ENCODE measurements at regions not wholly inside any gene's neighbourhood (a gene's known extent, or its start where the extent isn't known, plus 50 kb on each side); places are given as distances from the start of the nearest gene placed in this dataset.

- Histone ChIP-seq H3K4me3 (ENCODE audit: low read depth in 1 of 2, low read length in 2 of 2) (no peak overlapping the region), H3K9me3 (ENCODE audit: control insufficient read depth in 2 of 2, insufficient read depth in 1 of 2, low read depth in 1 of 2, low read length in 1 of 2) (peaks cover 0 to 2% of the 10 kb centered on the region in 2 donors), H3K27ac (ENCODE audit: low read depth in 2 of 2, low read length in 1 of 2) (no peak overlapping the region), H3K4me1 (ENCODE audit: control insufficient read depth in 2 of 2, insufficient read depth in 2 of 2, low read length in 1 of 2) (no peaks in the 10 kb centered on the region), H3K27me3 (ENCODE audit: control insufficient read depth in 1 of 2, insufficient read depth in 2 of 2, low read length in 2 of 2) (peaks cover 0 to 6% of the 10 kb centered on the region in 2 donors), H3K36me3 (ENCODE audit: control insufficient read depth in 2 of 2, insufficient read depth in 2 of 2, low read length in 1 of 2) (no peaks in the 10 kb centered on the region)
- WGBS, 2 donors = 89 to 90% methylated on average over 11 of the region's 11 CpGs
Observed at GRCh38 chr11:64474680-64475079, 81.1 kb upstream of the SLC22A11 start.

DNA sequence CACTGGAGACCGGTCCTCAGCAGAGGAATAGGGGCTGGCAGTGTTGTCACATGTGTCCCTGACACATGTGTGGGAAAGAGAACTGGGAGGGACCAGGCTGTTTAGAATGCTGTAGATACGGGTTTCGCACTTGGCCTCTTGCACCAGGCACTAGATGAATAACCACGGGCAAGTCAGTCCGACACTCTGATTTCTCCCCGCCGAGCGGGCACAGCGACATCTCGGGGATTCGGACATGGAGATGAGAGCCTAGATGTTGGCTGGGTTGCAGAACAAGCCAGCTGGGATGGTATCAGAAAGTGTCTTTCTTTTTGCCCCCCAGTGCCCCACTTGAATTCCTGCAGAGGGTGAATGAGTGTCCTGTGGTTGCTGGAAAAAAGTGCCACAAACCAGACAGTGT, 80.6 kb upstream of the SLC22A11 start:
- Histone ChIP-seq H3K27me3 (ENCODE audit: control insufficient read depth in 1 of 2, insufficient read depth in 2 of 2, low read length in 2 of 2) (peaks cover 0 to 6% of the 10 kb centered on the region in 2 donors), H3K27ac (ENCODE audit: low read depth in 2 of 2, low read length in 1 of 2) (no peak overlapping the region), H3K9me3 (ENCODE audit: control insufficient read depth in 2 of 2, insufficient read depth in 1 of 2, low read depth in 1 of 2, low read length in 1 of 2) (peaks cover 0 to 2% of the 10 kb centered on the region in 2 donors), H3K4me3 (ENCODE audit: low read depth in 1 of 2, low read length in 2 of 2) (no peak overlapping the region), H3K36me3 (ENCODE audit: control insufficient read depth in 2 of 2, insufficient read depth in 2 of 2, low read length in 1 of 2) (no peaks in the 10 kb centered on the region), H3K4me1 (ENCODE audit: control insufficient read depth in 2 of 2, insufficient read depth in 2 of 2, low read length in 1 of 2) (no peaks in the 10 kb centered on the region)
- 93% methylated on average over 11 of the region's 11 CpGs for WGBS, 2 donors

GRCh38 chr11:64476881-64477280, 78.9 kb upstream of the SLC22A11 start:
- WGBS, 2 donors = 76 to 80% methylated on average over 7 of the region's 7 CpGs
- Histone ChIP-seq H3K36me3 (ENCODE audit: control insufficient read depth in 2 of 2, insufficient read depth in 2 of 2, low read length in 1 of 2) (no peaks in the 10 kb centered on the region), H3K9me3 (ENCODE audit: control insufficient read depth in 2 of 2, insufficient read depth in 1 of 2, low read depth in 1 of 2, low read length in 1 of 2) (peaks cover 0 to 2% of the 10 kb centered on the region in 2 donors), H3K4me1 (ENCODE audit: control insufficient read depth in 2 of 2, insufficient read depth in 2 of 2, low read length in 1 of 2) (no peaks in the 10 kb centered on the region), H3K27me3 (ENCODE audit: control insufficient read depth in 1 of 2, insufficient read depth in 2 of 2, low read length in 2 of 2) (peaks cover 0 to 3% of the 10 kb centered on the region in 2 donors), H3K27ac (ENCODE audit: low read depth in 2 of 2, low read length in 1 of 2) (no peak overlapping the region), H3K4me3 (ENCODE audit: low read depth in 1 of 2, low read length in 2 of 2) (no peak overlapping the region)

DNA sequence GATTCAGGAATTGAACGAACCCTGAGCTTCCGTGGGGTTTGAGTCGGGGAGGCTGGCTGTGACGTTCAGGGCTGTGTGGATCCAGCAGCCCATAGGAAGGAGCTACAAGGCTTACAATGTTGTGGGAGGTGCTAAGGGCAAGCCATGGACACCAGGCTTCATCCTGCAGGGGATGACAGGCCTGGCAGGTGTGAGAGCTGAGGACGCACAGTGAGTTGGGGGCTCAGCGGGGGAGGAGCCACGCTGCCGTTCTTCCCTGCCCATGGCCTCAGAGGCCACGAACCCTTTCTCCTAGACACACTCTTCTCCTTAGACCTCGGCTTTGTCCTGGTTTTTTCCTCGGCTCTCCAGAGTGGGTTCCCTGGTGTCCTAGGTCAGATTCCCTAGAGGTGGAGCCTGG, 78.1 kb upstream of the SLC22A11 start:
- peaks cover 0 to 2% of the 10 kb centered on the region in 2 donors for H3K9me3 ChIP-seq (ENCODE audit: control insufficient read depth in 2 of 2, insufficient read depth in 1 of 2, low read depth in 1 of 2, low read length in 1 of 2)
- 63 to 68% methylated on average over 11 of the region's 11 CpGs for WGBS, 2 donors
- no peak overlapping the region for H3K27ac ChIP-seq (ENCODE audit: low read depth in 2 of 2, low read length in 1 of 2)
- H3K4me3 ChIP-seq (ENCODE audit: low read depth in 1 of 2, low read length in 2 of 2) = no peak overlapping the region
- H3K4me1 ChIP-seq (ENCODE audit: control insufficient read depth in 2 of 2, insufficient read depth in 2 of 2, low read length in 1 of 2) = no peaks in the 10 kb centered on the region
- H3K27me3 ChIP-seq (ENCODE audit: control insufficient read depth in 1 of 2, insufficient read depth in 2 of 2, low read length in 2 of 2) = peaks cover 0 to 3% of the 10 kb centered on the region in 2 donors
- H3K36me3 ChIP-seq (ENCODE audit: control insufficient read depth in 2 of 2, insufficient read depth in 2 of 2, low read length in 1 of 2) = no peaks in the 10 kb centered on the region

- Histone ChIP-seq H3K27me3 (ENCODE audit: control insufficient read depth in 1 of 2, insufficient read depth in 2 of 2, low read length in 2 of 2) (peaks cover 0 to 3% of the 10 kb centered on the region in 2 donors), H3K36me3 (ENCODE audit: control insufficient read depth in 2 of 2, insufficient read depth in 2 of 2, low read length in 1 of 2) (no peaks in the 10 kb centered on the region), H3K27ac (ENCODE audit: low read depth in 2 of 2, low read length in 1 of 2) (no peak overlapping the region), H3K4me3 (ENCODE audit: low read depth in 1 of 2, low read length in 2 of 2) (no peak overlapping the region), H3K9me3 (ENCODE audit: control insufficient read depth in 2 of 2, insufficient read depth in 1 of 2, low read depth in 1 of 2, low read length in 1 of 2) (peaks cover 0 to 2% of the 10 kb centered on the region in 2 donors), H3K4me1 (ENCODE audit: control insufficient read depth in 2 of 2, insufficient read depth in 2 of 2, low read length in 1 of 2) (no peaks in the 10 kb centered on the region)
- WGBS, 2 donors = 50 to 51% methylated on average over 4 of the region's 4 CpGs
Observed at GRCh38 chr11:64482588-64482987, 73.2 kb upstream of the SLC22A11 start.

GRCh38 chr11:64484191-64485022, 71.3 kb upstream of the SLC22A11 start:
- Histone ChIP-seq H3K4me1 (ENCODE audit: control insufficient read depth in 2 of 2, insufficient read depth in 2 of 2, low read length in 1 of 2) (no peaks in the 10 kb centered on the region), H3K27ac (ENCODE audit: low read depth in 2 of 2, low read length in 1 of 2) (no peak overlapping the region), H3K4me3 (ENCODE audit: low read depth in 1 of 2, low read length in 2 of 2) (no peak overlapping the region), H3K36me3 (ENCODE audit: control insufficient read depth in 2 of 2, insufficient read depth in 2 of 2, low read length in 1 of 2) (no peaks in the 10 kb centered on the region), H3K27me3 (ENCODE audit: control insufficient read depth in 1 of 2, insufficient read depth in 2 of 2, low read length in 2 of 2) (no peaks in the 10 kb centered on the region), H3K9me3 (ENCODE audit: control insufficient read depth in 2 of 2, insufficient read depth in 1 of 2, low read depth in 1 of 2, low read length in 1 of 2) (no peaks in the 10 kb centered on the region)
- WGBS, 2 donors = 58 to 68% methylated on average over 7 of the region's 7 CpGs

- H3K4me1 ChIP-seq (ENCODE audit: control insufficient read depth in 2 of 2, insufficient read depth in 2 of 2, low read length in 1 of 2) = no peaks in the 10 kb centered on the region
- no peaks in the 10 kb centered on the region for H3K36me3 ChIP-seq (ENCODE audit: control insufficient read depth in 2 of 2, insufficient read depth in 2 of 2, low read length in 1 of 2)
- H3K27me3 ChIP-seq (ENCODE audit: control insufficient read depth in 1 of 2, insufficient read depth in 2 of 2, low read length in 2 of 2) = no peaks in the 10 kb centered on the region
- 59 to 62% methylated on average over 12 of the region's 12 CpGs for WGBS, 2 donors
- H3K4me3 ChIP-seq (ENCODE audit: low read depth in 1 of 2, low read length in 2 of 2) = no peak overlapping the region
- peaks cover 0 to 2% of the 10 kb centered on the region in 2 donors for H3K9me3 ChIP-seq (ENCODE audit: control insufficient read depth in 2 of 2, insufficient read depth in 1 of 2, low read depth in 1 of 2, low read length in 1 of 2)
- H3K27ac ChIP-seq (ENCODE audit: low read depth in 2 of 2, low read length in 1 of 2) = no peak overlapping the region
Observed at GRCh38 chr11:64485074-64485473, 70.7 kb upstream of the SLC22A11 start.

GRCh38 chr11:64489831-64490441, 65.8 kb upstream of the SLC22A11 start:
- Histone ChIP-seq H3K9me3 (ENCODE audit: control insufficient read depth in 2 of 2, insufficient read depth in 1 of 2, low read depth in 1 of 2, low read length in 1 of 2) (peaks cover 0 to 2% of the 10 kb centered on the region in 2 donors), H3K36me3 (ENCODE audit: control insufficient read depth in 2 of 2, insufficient read depth in 2 of 2, low read length in 1 of 2) (no peaks in the 10 kb centered on the region), H3K27me3 (ENCODE audit: control insufficient read depth in 1 of 2, insufficient read depth in 2 of 2, low read length in 2 of 2) (peaks cover 0 to 1% of the 10 kb centered on the region in 2 donors), H3K4me1 (ENCODE audit: control insufficient read depth in 2 of 2, insufficient read depth in 2 of 2, low read length in 1 of 2) (no peaks in the 10 kb centered on the region), H3K27ac (ENCODE audit: low read depth in 2 of 2, low read length in 1 of 2) (no peak overlapping the region), H3K4me3 (ENCODE audit: low read depth in 1 of 2, low read length in 2 of 2) (no peak overlapping the region)
- WGBS, 2 donors = 20 to 22% methylated on average over 26 of the region's 26 CpGs

DNA sequence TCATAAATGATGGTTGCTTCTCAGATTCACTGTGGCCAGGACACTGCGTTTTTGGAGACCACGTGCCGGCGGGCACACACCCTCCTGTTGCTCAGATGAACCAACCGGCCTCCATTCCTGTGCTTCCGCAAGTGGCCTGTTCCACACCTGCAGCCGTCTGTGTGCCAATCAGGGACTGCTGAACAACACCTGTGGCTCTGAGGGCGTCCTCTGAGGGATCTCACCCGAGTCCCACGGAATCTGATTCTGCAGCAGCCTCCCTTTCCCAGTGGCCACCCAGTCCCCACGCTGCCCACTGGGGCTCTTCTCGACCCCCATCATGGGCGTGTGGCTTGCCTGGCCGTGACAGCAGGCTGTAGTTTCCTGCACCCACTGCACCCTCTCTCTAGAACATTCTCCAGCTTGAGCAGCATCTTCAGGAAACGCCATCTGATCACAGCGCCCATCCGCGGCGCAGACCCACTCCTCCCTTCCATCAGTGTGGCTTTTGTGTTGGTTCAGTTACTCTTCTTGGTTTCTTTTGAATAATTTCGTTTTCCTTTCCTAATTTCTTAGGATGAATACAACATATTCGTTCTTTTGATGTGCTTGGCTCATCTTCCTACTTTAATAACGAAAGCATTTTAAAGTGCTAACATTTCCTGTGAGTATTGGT, 65.1 kb upstream of the SLC22A11 start:
- peaks cover 0 to 2% of the 10 kb centered on the region in 2 donors for H3K9me3 ChIP-seq (ENCODE audit: control insufficient read depth in 2 of 2, insufficient read depth in 1 of 2, low read depth in 1 of 2, low read length in 1 of 2)
- 65 to 69% methylated on average over 22 of the region's 22 CpGs for WGBS, 2 donors
- peaks cover 0 to 2% of the 10 kb centered on the region in 2 donors for H3K27me3 ChIP-seq (ENCODE audit: control insufficient read depth in 1 of 2, insufficient read depth in 2 of 2, low read length in 2 of 2)
- no peaks in the 10 kb centered on the region for H3K4me1 ChIP-seq (ENCODE audit: control insufficient read depth in 2 of 2, insufficient read depth in 2 of 2, low read length in 1 of 2)
- H3K4me3 ChIP-seq (ENCODE audit: low read depth in 1 of 2, low read length in 2 of 2) = no peak overlapping the region
- H3K36me3 ChIP-seq (ENCODE audit: control insufficient read depth in 2 of 2, insufficient read depth in 2 of 2, low read length in 1 of 2) = no peaks in the 10 kb centered on the region
- no peak overlapping the region for H3K27ac ChIP-seq (ENCODE audit: low read depth in 2 of 2, low read length in 1 of 2)

Data from esophagus (tissue), 2 donors.